Esophagus squamous epithelium (tissue), 4 donors: ENCODE measurements at regions not wholly inside any gene's neighbourhood (a gene's known extent, or its start where the extent isn't known, plus 50 kb on each side); places are given as distances from the start of the nearest gene placed in this dataset.

Experiments
- POLR2A ChIP-seq, 4 donors: fragments of 450-650 bp; IDR thresholded peaks; one replicate each; pipeline ENCODE4 v1.6.1; 2017; ENCODE audit warnings: antibody characterized with exemption in 4 of 4, mild to moderate bottlenecking in 4 of 4, moderate library complexity in 3 of 4
- TF ChIP-seq, protein P1 (sequence below), 6 experiments: fragments of 450-650 bp in 4 of 6; fragments of 200-600 bp in 2 of 6; sonication (generic) in 2 of 6; IDR thresholded peaks; one replicate each; pipeline ENCODE4 v1.5.1; 2016 to 2019; ENCODE audit warnings: antibody characterized with exemption in 6 of 6, mild to moderate bottlenecking in 4 of 6, moderate library complexity in 4 of 6

GRCh38 chr1:201626629-201627275 is 87.8 kb downstream of the NAV1 start:
- TF ChIP-seq, protein P1, sequence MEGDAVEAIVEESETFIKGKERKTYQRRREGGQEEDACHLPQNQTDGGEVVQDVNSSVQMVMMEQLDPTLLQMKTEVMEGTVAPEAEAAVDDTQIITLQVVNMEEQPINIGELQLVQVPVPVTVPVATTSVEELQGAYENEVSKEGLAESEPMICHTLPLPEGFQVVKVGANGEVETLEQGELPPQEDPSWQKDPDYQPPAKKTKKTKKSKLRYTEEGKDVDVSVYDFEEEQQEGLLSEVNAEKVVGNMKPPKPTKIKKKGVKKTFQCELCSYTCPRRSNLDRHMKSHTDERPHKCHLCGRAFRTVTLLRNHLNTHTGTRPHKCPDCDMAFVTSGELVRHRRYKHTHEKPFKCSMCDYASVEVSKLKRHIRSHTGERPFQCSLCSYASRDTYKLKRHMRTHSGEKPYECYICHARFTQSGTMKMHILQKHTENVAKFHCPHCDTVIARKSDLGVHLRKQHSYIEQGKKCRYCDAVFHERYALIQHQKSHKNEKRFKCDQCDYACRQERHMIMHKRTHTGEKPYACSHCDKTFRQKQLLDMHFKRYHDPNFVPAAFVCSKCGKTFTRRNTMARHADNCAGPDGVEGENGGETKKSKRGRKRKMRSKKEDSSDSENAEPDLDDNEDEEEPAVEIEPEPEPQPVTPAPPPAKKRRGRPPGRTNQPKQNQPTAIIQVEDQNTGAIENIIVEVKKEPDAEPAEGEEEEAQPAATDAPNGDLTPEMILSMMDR (IDR thresholded peaks at IDR 0.05): no peak
- no peak for TF ChIP-seq POLR2A (IDR thresholded peaks at IDR 0.05)
